Stimulated activated CD8-positive, alpha-beta memory T cell treated with anti-CD3 and anti-CD28 coated beads, Interleukin-4, amount 100 ng/mL, for 1 hour (primary cell): ENCODE measurements at regions not wholly inside any gene's neighbourhood (a gene's known extent, or its start where the extent isn't known, plus 50 kb on each side); places are given as distances from the start of the nearest gene placed in this dataset.

Experiments
- DNase-seq, 2 donors: peaks; one replicate each; pipeline ENCODE4 v3.0.0-alpha.2; 2020; ENCODE audit warnings: low read depth in 2 of 2, low spot score in 1 of 2

DNA sequence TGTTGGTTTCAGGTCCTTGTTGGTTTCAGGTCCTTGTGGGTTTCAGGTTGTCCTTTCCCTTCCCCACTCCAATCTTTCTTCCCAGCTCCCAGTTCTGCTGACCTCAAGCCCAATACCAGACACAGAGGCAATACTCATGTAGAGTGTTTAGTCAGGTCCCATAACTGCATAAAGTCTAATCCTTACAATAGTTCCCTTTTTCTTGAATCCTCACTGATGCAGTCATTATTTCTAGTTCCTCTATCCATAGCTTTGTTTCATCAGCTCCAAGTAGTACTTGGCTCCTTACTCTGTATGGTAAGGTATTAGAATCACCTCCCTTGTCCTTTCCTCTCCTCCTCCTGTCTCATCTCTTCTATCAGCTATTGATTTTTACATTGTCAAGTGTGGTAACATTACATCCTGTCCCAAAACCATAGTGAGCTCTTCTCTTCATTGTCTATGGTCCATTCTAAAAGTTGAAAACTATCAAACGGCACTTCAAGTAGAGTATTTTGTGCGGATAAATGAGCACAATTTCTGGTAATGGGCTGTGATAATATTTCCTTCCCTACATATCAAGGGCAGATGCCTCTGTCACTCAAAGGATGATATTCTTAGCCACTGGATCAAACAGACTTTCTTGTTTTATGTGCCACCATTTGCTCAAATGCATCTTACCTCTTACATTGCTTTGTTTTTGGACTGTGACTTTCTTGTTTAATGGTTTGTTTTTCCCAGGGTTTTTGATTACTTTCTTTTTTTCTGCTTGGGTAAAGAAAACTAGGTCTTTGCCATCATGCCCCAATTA, 57.2 kb upstream of the JDP2 start:
- no peak for DNase-seq

DNA sequence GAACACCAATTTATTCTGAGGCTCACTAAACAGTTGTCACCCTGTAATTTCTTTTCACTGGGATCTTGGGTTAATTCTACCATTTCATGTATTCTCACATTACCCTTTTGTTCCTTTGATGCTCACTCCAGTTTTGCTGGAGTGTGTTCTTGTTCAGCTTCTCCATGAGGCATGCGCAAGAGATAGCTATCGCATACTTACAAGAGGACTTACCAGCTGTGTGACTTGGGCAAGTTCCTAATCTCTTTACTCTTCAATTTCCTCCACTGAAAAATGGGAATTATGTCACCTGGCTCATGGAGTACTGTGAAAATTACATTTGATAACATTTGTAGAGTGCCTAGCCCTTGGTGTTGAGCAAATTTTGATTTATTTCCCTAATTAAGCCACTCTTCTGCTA, 56.5 kb upstream of the JDP2 start:
- DNase-seq = no peak

DNA sequence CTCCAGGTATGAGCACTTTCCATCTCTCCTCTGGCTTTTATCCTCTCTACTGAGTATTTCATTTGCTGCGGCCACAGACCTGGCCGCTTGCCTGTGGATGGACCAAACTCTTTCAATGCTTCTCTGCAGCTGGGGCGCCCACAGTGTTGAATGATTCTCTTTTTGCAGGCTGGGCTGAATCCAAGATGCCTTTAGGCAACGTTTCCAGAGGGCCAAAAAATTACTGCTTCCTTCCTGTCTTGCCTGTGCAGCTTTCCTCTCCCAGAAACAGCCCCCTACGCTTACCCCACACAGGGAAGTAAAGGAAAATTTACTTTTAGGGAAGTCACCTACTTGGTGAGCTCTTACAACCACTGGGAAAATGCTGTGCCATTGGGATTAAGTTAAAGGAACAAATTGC, 55.6 kb upstream of the JDP2 start:
- DNase-seq = no peak

GRCh38 chr14:75373133-75373532, 54.7 kb upstream of the JDP2 start:
- DNase-seq = no peak

DNA sequence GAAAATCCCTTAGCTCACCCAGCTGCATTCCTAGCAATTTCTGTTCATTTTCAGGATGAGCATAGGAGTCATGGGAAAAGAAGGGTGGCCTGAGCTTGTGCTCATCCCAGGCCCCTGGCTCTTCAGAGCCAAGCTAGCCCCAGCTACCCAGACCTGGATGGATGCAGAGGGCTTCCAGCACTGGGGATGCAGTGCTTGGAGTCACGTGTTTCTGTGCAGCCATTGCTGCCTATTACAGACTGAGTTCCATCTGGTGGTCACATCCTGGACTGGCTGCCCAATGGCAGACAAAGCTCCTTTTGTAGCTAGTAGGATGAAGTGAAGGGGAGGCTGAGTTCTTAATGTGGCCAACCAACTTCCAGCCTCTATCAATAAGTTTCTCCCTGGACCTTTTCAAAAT, 54.2 kb upstream of the JDP2 start:
- no peak for DNase-seq

- DNase-seq = no peak
Measured at GRCh38 chr14:75374911-75375310, 52.9 kb upstream of the JDP2 start.

DNA sequence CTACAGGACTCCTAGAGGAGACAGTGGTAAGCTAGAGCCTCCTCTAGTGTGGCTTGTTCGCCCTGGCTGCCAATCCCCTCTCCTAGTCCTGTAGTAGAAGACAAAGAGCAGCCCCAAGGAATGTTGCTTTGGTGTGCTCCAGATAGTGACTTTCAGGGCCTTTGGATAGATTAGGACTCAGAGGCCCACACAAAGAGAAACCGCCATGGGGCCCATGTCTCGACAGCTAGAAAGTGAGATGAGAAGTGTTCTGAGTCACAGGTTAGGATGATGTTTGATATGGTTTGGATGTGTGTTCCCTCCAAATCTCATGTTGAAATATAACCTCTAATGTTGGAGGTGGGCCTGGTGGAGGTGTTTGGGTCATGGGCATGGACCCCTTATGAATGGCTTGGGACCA, 51.8 kb upstream of the JDP2 start:
- DNase-seq = no peak
